H9 (cell line): ENCODE measurements at regions not wholly inside any gene's neighbourhood (a gene's known extent, or its start where the extent isn't known, plus 50 kb on each side); places are given as distances from the start of the nearest gene placed in this dataset.

Experiments
- DNase-seq: peaks from one replicate; pipeline ENCODE4 v3.0.0-alpha.2; 2017
- H2AFZ ChIP-seq: one replicate; pipeline ENCODE4 v1.6.1; 2013; ENCODE audit warnings: mild to moderate bottlenecking, low read length, control low read depth, moderate library complexity
- H2AK5ac ChIP-seq: 2 replicates; pipeline ENCODE4 v1.6.1; 2013; ENCODE audit warnings: low read length, control low read depth, mixed read lengths; ENCODE audit not compliant: insufficient read length
- H2BK120ac ChIP-seq: one replicate; pipeline ENCODE4 v1.6.1; 2013; ENCODE audit warnings: low read depth, mild to moderate bottlenecking, low read length, control low read depth, inconsistent platforms; ENCODE audit not compliant: poor library complexity, severe bottlenecking
- H2BK12ac ChIP-seq: 2 replicates; pipeline ENCODE4 v1.6.1; 2013; ENCODE audit warnings: low read length, control low read depth, mixed read lengths, low read depth; ENCODE audit not compliant: insufficient read length
- H2BK15ac ChIP-seq: 2 replicates; pipeline ENCODE4 v1.6.1; 2013; ENCODE audit warnings: low read depth, low read length, control low read depth
- H2BK20ac ChIP-seq: one replicate; pipeline ENCODE4 v1.6.1; 2013; ENCODE audit warnings: low read depth, mild to moderate bottlenecking, low read length, control low read depth, inconsistent platforms; ENCODE audit not compliant: poor library complexity, severe bottlenecking
- H2BK5ac ChIP-seq: 2 replicates; pipeline ENCODE4 v1.6.1; 2013; ENCODE audit warnings: low read length, control low read depth, mixed read lengths; ENCODE audit not compliant: insufficient read length
- H3K14ac ChIP-seq: 2 replicates; pipeline ENCODE4 v1.6.1; 2013; ENCODE audit warnings: low read length, control low read depth; ENCODE audit not compliant: insufficient read depth
- H3K18ac ChIP-seq: 2 replicates; pipeline ENCODE4 v1.6.1; 2013; ENCODE audit warnings: low read depth, mild to moderate bottlenecking, mixed read lengths, low read length, control low read depth; ENCODE audit not compliant: insufficient read length
- H3K23ac ChIP-seq: 2 replicates; pipeline ENCODE4 v1.6.1; 2013; ENCODE audit warnings: low read length, control low read depth, mixed read lengths, low read depth; ENCODE audit not compliant: insufficient read length
- H3K23me2 ChIP-seq: 2 replicates; pipeline ENCODE4 v1.6.1; 2013; ENCODE audit warnings: low read depth, mild to moderate bottlenecking, mixed read lengths, low read length, control low read depth; ENCODE audit not compliant: insufficient read length, poor library complexity, severe bottlenecking
- H3K27ac ChIP-seq: 2 replicates; pipeline ENCODE4 v1.5.1; 2013; ENCODE audit warnings: low read length, control low read depth, mixed read lengths, low read depth; ENCODE audit not compliant: insufficient read length
- H3K27me3 ChIP-seq: 2 replicates; pipeline ENCODE4 v1.6.1; 2013; ENCODE audit warnings: low read length, control low read depth, inconsistent platforms; ENCODE audit not compliant: insufficient read depth
- H3K4ac ChIP-seq: 2 replicates; pipeline ENCODE4 v1.6.1; 2013; ENCODE audit warnings: low read depth, mild to moderate bottlenecking, control low read depth, inconsistent platforms, low read length, moderate library complexity
- H3K4me1 ChIP-seq: 2 replicates; pipeline ENCODE4 v1.6.1; 2013; ENCODE audit warnings: low read length, control low read depth, inconsistent platforms; ENCODE audit not compliant: insufficient read depth
- H3K4me2 ChIP-seq: 2 replicates; pipeline ENCODE4 v1.6.1; 2013; ENCODE audit warnings: low read length, control low read depth, mixed read lengths; ENCODE audit not compliant: insufficient read length, insufficient read depth
- H3K56ac ChIP-seq: 2 replicates; pipeline ENCODE4 v1.6.1; 2013; ENCODE audit warnings: low read depth, mild to moderate bottlenecking, mixed read lengths, low read length, control low read depth; ENCODE audit not compliant: insufficient read length
- H3K79me1 ChIP-seq: 2 replicates; pipeline ENCODE4 v1.6.1; 2013; ENCODE audit warnings: low read depth, mild to moderate bottlenecking, moderate library complexity, low read length, control low read depth, inconsistent platforms; ENCODE audit not compliant: insufficient read depth, poor library complexity, severe bottlenecking
- H3K79me2 ChIP-seq: 2 replicates; pipeline ENCODE4 v1.6.1; 2013; ENCODE audit warnings: low read length, control low read depth, inconsistent platforms; ENCODE audit not compliant: insufficient read depth
- H3K9ac ChIP-seq: 2 replicates; pipeline ENCODE4 v1.6.1; 2013; ENCODE audit warnings: low read length, control low read depth, mixed read lengths; ENCODE audit not compliant: insufficient read length; ENCODE audit errors: extremely low read depth
- H3K9me3 ChIP-seq: one replicate; pipeline ENCODE4 v1.6.1; 2013; ENCODE audit warnings: low read depth, low read length, inconsistent platforms; ENCODE audit not compliant: control insufficient read depth
- H3T11ph ChIP-seq: one replicate; pipeline ENCODE4 v1.6.1; 2013; ENCODE audit warnings: mild to moderate bottlenecking, low read length, control low read depth, inconsistent platforms
- H4K20me1 ChIP-seq: one replicate; pipeline ENCODE4 v1.6.1; 2013; ENCODE audit not compliant: control insufficient read depth, insufficient read length, insufficient read depth
- H4K5ac ChIP-seq: 2 replicates; pipeline ENCODE4 v1.6.1; 2013; ENCODE audit warnings: low read depth, mild to moderate bottlenecking, mixed read lengths, low read length, control low read depth; ENCODE audit not compliant: insufficient read length
- H4K8ac ChIP-seq: replicated peaks from 2 replicates; pipeline ENCODE4 v1.6.1; 2013; ENCODE audit warnings: low read length, control low read depth, mixed read lengths, low read depth; ENCODE audit not compliant: insufficient read length
- H4K91ac ChIP-seq: 2 replicates; pipeline ENCODE4 v1.6.1; 2013; ENCODE audit warnings: low read depth, mild to moderate bottlenecking, moderate library complexity, mixed read lengths, low read length, control low read depth; ENCODE audit not compliant: insufficient read length
- H3K27ac Mint-ChIP-seq, 3 experiments: 2 replicates in 2 of 3; 3 replicates in 1 of 3; pipeline ENCODE4 v1.8.0; 2020 to 2021; ENCODE audit warnings: mixed read lengths in 3 of 3, mild to moderate bottlenecking in 1 of 3, moderate library complexity in 1 of 3
- H3K27me3 Mint-ChIP-seq: 2 replicates; pipeline ENCODE4 v1.8.0; 2021; ENCODE audit warnings: low read depth, mild to moderate bottlenecking, moderate library complexity, mixed read lengths
- H3K36me3 Mint-ChIP-seq, 3 experiments: 2 replicates in 2 of 3; 3 replicates in 1 of 3; pipeline ENCODE4 v1.8.0; 2020 to 2021; ENCODE audit warnings: low read depth in 3 of 3, mixed read lengths in 3 of 3; ENCODE audit not compliant: insufficient read depth in 1 of 3
- H3K4me1 Mint-ChIP-seq, 2 experiments: 2 replicates each; pipeline ENCODE4 v1.8.0; 2020; ENCODE audit warnings: mixed read lengths in 2 of 2
- H3K4me3 Mint-ChIP-seq, 2 experiments: 2 replicates in 1 of 2; 3 replicates in 1 of 2; pipeline ENCODE4 v1.8.0; 2020 to 2021; ENCODE audit warnings: mild to moderate bottlenecking in 2 of 2, mixed read lengths in 2 of 2, moderate library complexity in 1 of 2
- H3K9me3 Mint-ChIP-seq, 2 experiments: 2 replicates in 1 of 2; 3 replicates in 1 of 2; pipeline ENCODE4 v1.8.0; 2020; ENCODE audit warnings: mild to moderate bottlenecking in 2 of 2, mixed read lengths in 2 of 2, moderate library complexity in 1 of 2
- CTCF ChIP-seq: fragments of 200-600 bp; sonication (generic); conservative IDR thresholded peaks from 3 replicates; pipeline ENCODE4 v1.8.0; 2021; ENCODE audit warnings: antibody characterized with exemption, mild to moderate bottlenecking
- WGBS: extraction: QIAGEN DNeasy Blood & Tissue Kit; methylation state at CpG from one replicate; pipeline ENCODE4 v1.1.7; 2013; ENCODE audit warnings: missing lambda C conversion rate, low lambda C conversion rate, mixed read lengths; ENCODE audit not compliant: insufficient read length; ENCODE audit errors: extremely low coverage; 5-methylcytosine and 5-hydroxymethylcytosine counted together

- H3K36me3 Mint-ChIP-seq = no peaks in the 10 kb centered on the region
- no peak for TF ChIP-seq CTCF
- no CpG with 5 or more reads among the region's 2 CpGs for WGBS
Observed at GRCh38 chr1:30452170-30452569, 271.2 kb downstream of the MATN1 start.

More at GRCh38 chr1:30452170-30452569, 271.2 kb downstream of the MATN1 start:
- H2BK5ac ChIP-seq = no peak overlapping the region
- no peaks in the 10 kb centered on the region for H4K20me1 ChIP-seq
- H3K4me2 ChIP-seq = no peak overlapping the region
- no peak overlapping the region for H2BK15ac ChIP-seq
- H3K27ac Mint-ChIP-seq = no peak overlapping the region
- no peak overlapping the region for H2BK20ac ChIP-seq
- H3K27me3 ChIP-seq = no peaks in the 10 kb centered on the region
- H3K27me3 Mint-ChIP-seq = peaks cover 25% of the 10 kb centered on the region
- no peaks in the 10 kb centered on the region for H3K4me1 Mint-ChIP-seq
- H2BK12ac ChIP-seq = no peak overlapping the region
- H3K9me3 ChIP-seq = no peaks in the 10 kb centered on the region
- H2AFZ ChIP-seq = no peak overlapping the region
- H3T11ph ChIP-seq = no peak overlapping the region
- peaks cover 5 to 14% of the 10 kb centered on the region in 2 experiments for H3K9me3 Mint-ChIP-seq
- peak; percentile 4 for DNase-seq
- no peak overlapping the region for H4K91ac ChIP-seq
- H3K4me1 ChIP-seq = no peaks in the 10 kb centered on the region
- H3K23me2 ChIP-seq = no peaks in the 10 kb centered on the region
- H3K79me1 ChIP-seq = no peaks in the 10 kb centered on the region
- no peak overlapping the region for H3K14ac ChIP-seq
- H2AK5ac ChIP-seq = no peak overlapping the region
- no peak overlapping the region for H3K4me3 Mint-ChIP-seq
- H3K79me2 ChIP-seq = no peaks in the 10 kb centered on the region
- H3K23ac ChIP-seq = no peak overlapping the region
- H3K9ac ChIP-seq = no peak overlapping the region
- H3K56ac ChIP-seq = no peak overlapping the region
- H3K27ac ChIP-seq = no peak overlapping the region
- no peak overlapping the region for H4K5ac ChIP-seq
- H3K18ac ChIP-seq = no peak overlapping the region
- no peak overlapping the region for H3K4ac ChIP-seq
- H2BK120ac ChIP-seq = no peak overlapping the region
- no peak overlapping the region for H4K8ac ChIP-seq
